ENCODE measurements at regions not wholly inside any gene's neighbourhood (a gene's known extent, or its start where the extent isn't known, plus 50 kb on each side); places are given as distances from the start of the nearest gene placed in this dataset.

- H3K27me3 ChIP-seq (ENCODE audit: control insufficient read depth in 2 of 2, insufficient read depth in 2 of 2, low read length in 2 of 2): no peaks in the 10 kb centered on the region
- POLR2A ChIA-PET: no interaction called here
- no peaks in the 10 kb centered on the region for H3K9me3 ChIP-seq (replicated peaks; ENCODE audit: control insufficient read depth, insufficient read depth, low read length)
- no peak overlapping the region for H3K9ac ChIP-seq (replicated peaks; ENCODE audit: extremely low read depth, insufficient read depth, low read length)
- H3K4me2 ChIP-seq (ENCODE audit: insufficient read depth, low read length): no peak overlapping the region
- no peak overlapping the region for H2AFZ ChIP-seq (ENCODE audit: low read depth, low read length)
- BruUV-seq (replicated peaks): no TSS peak
- no peak for FAIRE-seq
- peaks cover 28% of the 10 kb centered on the region for H3K4me1 ChIP-seq (ENCODE audit: control insufficient read depth, extremely low read depth, insufficient read depth, low read length)
- TF ChIP-seq CTCF (IDR thresholded peaks at IDR 0.05; ENCODE audit: extremely low read depth in 1 of 2, insufficient read depth in 1 of 2, low read depth in 1 of 2, low read length in 2 of 2) (no peak), EZH2 (IDR thresholded peaks at IDR 0.05; ENCODE audit: borderline replicate concordance, low read depth, low read length, severe bottlenecking) (no peak), POLR2AphosphoS5 (IDR thresholded peaks at IDR 0.05; ENCODE audit: insufficient read depth, low read depth, low read length) (no peak), POLR2A (IDR thresholded peaks at IDR 0.05; ENCODE audit: low read depth, low read length) (no peak), JUN (IDR thresholded peaks at IDR 0.05; ENCODE audit: borderline replicate concordance, insufficient read depth, insufficient read length, low read depth) (no peak), GATA2 (IDR thresholded peaks at IDR 0.05; ENCODE audit: insufficient read depth, insufficient read length, low read depth, low read length) (no peak), FOS (IDR thresholded peaks at IDR 0.05; ENCODE audit: borderline replicate concordance, insufficient read depth, low read length) (no peak), MAX (IDR thresholded peaks at IDR 0.05; ENCODE audit: insufficient read depth, insufficient read length) (no peak), MYC (IDR thresholded peaks at IDR 0.05; ENCODE audit: low read depth, low read length) (no peak)
- no peak for DNase-seq (ENCODE audit: low read depth, low spot score)
- no peaks in the 10 kb centered on the region for H3K79me2 ChIP-seq (ENCODE audit: control insufficient read depth, insufficient read depth, low read length)
- CTCF ChIA-PET: interaction anchor here (1.4 kb wide), 1 partner anchor 15 kb away, joined by 5 read pairs; no protein-coding TSS in a partner anchor
- H3K36me3 ChIP-seq (ENCODE audit: control insufficient read depth in 2 of 2, extremely low read depth in 1 of 2, insufficient read depth in 2 of 2, low read length in 2 of 2): no peaks in the 10 kb centered on the region
- no peak overlapping the region for H3K27ac ChIP-seq (ENCODE audit: insufficient read depth, low read depth, low read length)
- no peaks in the 10 kb centered on the region for H3K9me1 ChIP-seq (replicated peaks; ENCODE audit: control insufficient read depth, extremely low read depth, insufficient read depth, low read length)
- H4K20me1 ChIP-seq (replicated peaks; ENCODE audit: control insufficient read depth, extremely low read depth, insufficient read depth, low read length): no peaks in the 10 kb centered on the region
- intact Hi-C loops (cut with micrococcal nuclease) (no loop called here), dilution Hi-C loops (cut with MboI; ENCODE audit: extremely low pct_ligation_motif_present, low sequenced_read_pairs) (no loop called here)
- H3K4me3 ChIP-seq (replicated peaks in 1 of 3; ENCODE audit: insufficient read depth in 1 of 3, low read depth in 1 of 3, low read length in 3 of 3): no peak overlapping the region
Measured at GRCh38 chr12:47017901-47018475, 61.4 kb upstream of the PCED1B start.

All from endothelial cell of umbilical vein (primary cell).